HL-60 (cell line): ENCODE measurements at regions not wholly inside any gene's neighbourhood (a gene's known extent, or its start where the extent isn't known, plus 50 kb on each side); places are given as distances from the start of the nearest gene placed in this dataset.

Source experiments
- DNase-seq, 2 experiments: peaks; one replicate each; pipeline ENCODE4 v3.0.0-alpha.2; 2010 to 2020; ENCODE audit warnings: low read depth in 1 of 2, low spot score in 1 of 2
- H3K27ac ChIP-seq: fragments of 250-450 bp; sonication (Bioruptor Pico); replicated peaks from 2 replicates; pipeline ENCODE4 v1.5.1; 2020; ENCODE audit warnings: mild to moderate bottlenecking, moderate library complexity
- H3K27me3 ChIP-seq: fragments of 250-450 bp; sonication (Bioruptor Pico); 2 replicates; pipeline ENCODE4 v1.5.1; 2021; ENCODE audit warnings: mild to moderate bottlenecking, moderate library complexity; ENCODE audit not compliant: insufficient read depth, poor library complexity, severe bottlenecking
- H3K4me3 ChIP-seq: replicated peaks from 2 replicates; pipeline ENCODE4 v1.5.1; 2011; ENCODE audit warnings: mild to moderate bottlenecking, control low read depth, low read length; ENCODE audit not compliant: insufficient read depth
- CTCF ChIP-seq: IDR thresholded peaks from one replicate; pipeline ENCODE4 v1.5.1; 2011; ENCODE audit warnings: low read length, control low read depth, inconsistent platforms; ENCODE audit not compliant: insufficient read depth
- GABPA ChIP-seq: IDR thresholded peaks from 2 replicates; pipeline ENCODE4 v1.6.1; 2012; ENCODE audit warnings: low read depth
- POLR2AphosphoS5 ChIP-seq: IDR thresholded peaks from 2 replicates; pipeline ENCODE4 v1.6.1; 2012; ENCODE audit warnings: low read depth
- SPI1 ChIP-seq: IDR thresholded peaks from 2 replicates; pipeline ENCODE4 v1.6.1; 2012; ENCODE audit warnings: low read depth, mild to moderate bottlenecking, borderline replicate concordance
- TF ChIP-seq, protein P1 (sequence below): IDR thresholded peaks from 2 replicates; pipeline ENCODE4 v1.6.1; 2012; ENCODE audit warnings: low read depth; ENCODE audit not compliant: insufficient replicate concordance

- Histone ChIP-seq H3K27ac (no peak overlapping the region), H3K4me3 (no peak overlapping the region), H3K27me3 (peaks cover 2% of the 10 kb centered on the region)
- no peak for TF ChIP-seq GABPA
- TF ChIP-seq POLR2AphosphoS5: no peak
- TF ChIP-seq SPI1: no peak
- TF ChIP-seq, protein P1, sequence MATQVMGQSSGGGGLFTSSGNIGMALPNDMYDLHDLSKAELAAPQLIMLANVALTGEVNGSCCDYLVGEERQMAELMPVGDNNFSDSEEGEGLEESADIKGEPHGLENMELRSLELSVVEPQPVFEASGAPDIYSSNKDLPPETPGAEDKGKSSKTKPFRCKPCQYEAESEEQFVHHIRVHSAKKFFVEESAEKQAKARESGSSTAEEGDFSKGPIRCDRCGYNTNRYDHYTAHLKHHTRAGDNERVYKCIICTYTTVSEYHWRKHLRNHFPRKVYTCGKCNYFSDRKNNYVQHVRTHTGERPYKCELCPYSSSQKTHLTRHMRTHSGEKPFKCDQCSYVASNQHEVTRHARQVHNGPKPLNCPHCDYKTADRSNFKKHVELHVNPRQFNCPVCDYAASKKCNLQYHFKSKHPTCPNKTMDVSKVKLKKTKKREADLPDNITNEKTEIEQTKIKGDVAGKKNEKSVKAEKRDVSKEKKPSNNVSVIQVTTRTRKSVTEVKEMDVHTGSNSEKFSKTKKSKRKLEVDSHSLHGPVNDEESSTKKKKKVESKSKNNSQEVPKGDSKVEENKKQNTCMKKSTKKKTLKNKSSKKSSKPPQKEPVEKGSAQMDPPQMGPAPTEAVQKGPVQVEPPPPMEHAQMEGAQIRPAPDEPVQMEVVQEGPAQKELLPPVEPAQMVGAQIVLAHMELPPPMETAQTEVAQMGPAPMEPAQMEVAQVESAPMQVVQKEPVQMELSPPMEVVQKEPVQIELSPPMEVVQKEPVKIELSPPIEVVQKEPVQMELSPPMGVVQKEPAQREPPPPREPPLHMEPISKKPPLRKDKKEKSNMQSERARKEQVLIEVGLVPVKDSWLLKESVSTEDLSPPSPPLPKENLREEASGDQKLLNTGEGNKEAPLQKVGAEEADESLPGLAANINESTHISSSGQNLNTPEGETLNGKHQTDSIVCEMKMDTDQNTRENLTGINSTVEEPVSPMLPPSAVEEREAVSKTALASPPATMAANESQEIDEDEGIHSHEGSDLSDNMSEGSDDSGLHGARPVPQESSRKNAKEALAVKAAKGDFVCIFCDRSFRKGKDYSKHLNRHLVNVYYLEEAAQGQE: no peak
- no peak for TF ChIP-seq CTCF
- DNase-seq: no peak
These were observed 354.9 kb upstream of the HTR2A start for GRCh38 chr13:47251771-47252170.

DNA sequence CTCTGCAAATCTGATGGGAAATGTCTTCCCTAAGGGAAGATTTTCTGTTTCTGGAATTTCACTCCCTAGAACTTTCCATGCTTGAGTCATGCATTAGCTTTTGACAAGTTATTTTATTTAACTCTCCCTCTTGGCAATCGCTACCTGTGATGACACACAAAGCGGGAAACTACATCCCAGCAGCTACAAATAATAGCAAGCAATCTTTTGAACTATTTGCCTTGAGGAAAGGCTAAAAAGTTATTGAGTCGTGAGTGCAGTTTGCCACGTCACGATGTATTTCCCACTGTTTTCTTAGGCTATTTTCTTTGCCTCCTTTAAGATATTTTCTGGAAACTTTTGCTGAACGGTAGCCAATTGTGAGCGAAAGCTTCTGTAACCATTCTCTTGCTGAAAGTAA is 353.3 kb upstream of the HTR2A start:
- H3K4me3 ChIP-seq: no peak overlapping the region
- TF ChIP-seq POLR2AphosphoS5 (no peak), CTCF (no peak), GABPA (no peak), SPI1 (no peak)
- TF ChIP-seq, protein P1: no peak
- no peak overlapping the region for H3K27ac ChIP-seq
- DNase-seq: no peak
- peaks cover under 1% of the 10 kb centered on the region for H3K27me3 ChIP-seq

- no peak for TF ChIP-seq CTCF
- TF ChIP-seq, protein P1: no peak
- no peak for TF ChIP-seq SPI1
- no peak for TF ChIP-seq POLR2AphosphoS5
- no peak for TF ChIP-seq GABPA
- Histone ChIP-seq H3K27ac (no peak overlapping the region), H3K27me3 (no peaks in the 10 kb centered on the region), H3K4me3 (no peak overlapping the region)
- no peak for DNase-seq
These were observed 352.4 kb upstream of the HTR2A start for GRCh38 chr13:47249266-47249665.
